ENCODE measurements at regions not wholly inside any gene's neighbourhood (a gene's known extent, or its start where the extent isn't known, plus 50 kb on each side); places are given as distances from the start of the nearest gene placed in this dataset.

GRCh38 chr9:23621188-23621587 lies 204.9 kb downstream of the ELAVL2 start:
- H3K4me3 ChIP-seq (ENCODE audit: low read length), result no peak overlapping the region
- peak; percentile 85 for DNase-seq (ENCODE audit: low read depth)
- TF ChIP-seq CTCF (IDR thresholded peaks at IDR 0.05; ENCODE audit: insufficient read depth, low read depth, low read length, missing control alignments), result no peak

GRCh38 chr9:23621924-23622323 lies 204.1 kb downstream of the ELAVL2 start:
- no peak for DNase-seq (ENCODE audit: low read depth)
- no peak overlapping the region for H3K4me3 ChIP-seq (ENCODE audit: low read length)
- no peak for TF ChIP-seq CTCF (IDR thresholded peaks at IDR 0.05; ENCODE audit: insufficient read depth, low read depth, low read length, missing control alignments)

- no peak for TF ChIP-seq CTCF (IDR thresholded peaks at IDR 0.05; ENCODE audit: insufficient read depth, low read depth, low read length, missing control alignments)
- DNase-seq (ENCODE audit: low read depth), result no peak
- no peak overlapping the region for H3K4me3 ChIP-seq (ENCODE audit: low read length)
Observed at GRCh38 chr9:23622396-23622795, 203.6 kb downstream of the ELAVL2 start.

GRCh38 chr9:23630488-23630887 lies 195.6 kb downstream of the ELAVL2 start:
- peak; percentile 24 for DNase-seq (ENCODE audit: low read depth)
- TF ChIP-seq CTCF (IDR thresholded peaks at IDR 0.05; ENCODE audit: insufficient read depth, low read depth, low read length, missing control alignments), result no peak
- H3K4me3 ChIP-seq (ENCODE audit: low read length), result no peak overlapping the region

GRCh38 chr9:23635276-23635675 lies 190.8 kb downstream of the ELAVL2 start:
- no peak for DNase-seq (ENCODE audit: low read depth)
- no peak for TF ChIP-seq CTCF (IDR thresholded peaks at IDR 0.05; ENCODE audit: insufficient read depth, low read depth, low read length, missing control alignments)
- no peak overlapping the region for H3K4me3 ChIP-seq (ENCODE audit: low read length)

GRCh38 chr9:23636199-23636598 lies 189.8 kb downstream of the ELAVL2 start:
- TF ChIP-seq CTCF (IDR thresholded peaks at IDR 0.05; ENCODE audit: insufficient read depth, low read depth, low read length, missing control alignments), result no peak
- no peak overlapping the region for H3K4me3 ChIP-seq (ENCODE audit: low read length)
- DNase-seq (ENCODE audit: low read depth), result no peak

GRCh38 chr9:23638011-23638410 lies 188.0 kb downstream of the ELAVL2 start:
- no peak for TF ChIP-seq CTCF (IDR thresholded peaks at IDR 0.05; ENCODE audit: insufficient read depth, low read depth, low read length, missing control alignments)
- DNase-seq (ENCODE audit: low read depth), result peak; percentile 64
- H3K4me3 ChIP-seq (ENCODE audit: low read length), result no peak overlapping the region
